ENCODE measurements at regions not wholly inside any gene's neighbourhood (a gene's known extent, or its start where the extent isn't known, plus 50 kb on each side); places are given as distances from the start of the nearest gene placed in this dataset.

DNA sequence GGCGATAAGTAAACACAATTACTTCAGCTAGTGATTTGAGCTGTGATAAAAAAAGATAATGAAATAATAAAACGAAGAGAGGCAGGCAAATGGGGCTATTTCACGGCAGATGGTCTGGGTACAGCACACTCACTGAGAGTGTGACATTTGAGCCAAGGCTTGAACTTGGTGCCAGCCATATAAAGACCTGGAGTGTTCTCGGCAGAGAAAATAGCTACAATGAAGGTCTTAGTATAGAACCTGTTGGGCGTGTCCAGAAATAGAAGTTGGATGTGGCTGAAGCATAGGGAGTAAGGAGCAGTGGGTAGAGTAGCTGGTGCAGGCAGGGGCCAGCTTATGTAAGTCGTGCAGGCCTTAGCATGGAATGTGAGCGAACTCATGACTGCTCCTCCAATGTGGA is 660.3 kb upstream of the WWC1 start:
- H3K27ac Mint-ChIP-seq, result no peak overlapping the region
- no peaks in the 10 kb centered on the region for H3K36me3 Mint-ChIP-seq
- no peak overlapping the region for H3K4me3 Mint-ChIP-seq

GRCh38 chr5:167633114-167633513 is 658.3 kb upstream of the WWC1 start:
- H3K27me3 Mint-ChIP-seq, result no peaks in the 10 kb centered on the region
- no peak overlapping the region for H3K27ac Mint-ChIP-seq
- H3K36me3 Mint-ChIP-seq, result no peaks in the 10 kb centered on the region
- peaks cover 12% of the 10 kb centered on the region for H3K9me3 Mint-ChIP-seq
- H3K4me3 Mint-ChIP-seq, result no peak overlapping the region
- H3K4me1 Mint-ChIP-seq, result no peaks in the 10 kb centered on the region

More for the DNA sequence above, 660.3 kb upstream of the WWC1 start:
- Mint-ChIP-seq H3K27me3 (no peaks in the 10 kb centered on the region), H3K4me1 (no peaks in the 10 kb centered on the region), H3K9me3 (peaks cover 14% of the 10 kb centered on the region)

DNA sequence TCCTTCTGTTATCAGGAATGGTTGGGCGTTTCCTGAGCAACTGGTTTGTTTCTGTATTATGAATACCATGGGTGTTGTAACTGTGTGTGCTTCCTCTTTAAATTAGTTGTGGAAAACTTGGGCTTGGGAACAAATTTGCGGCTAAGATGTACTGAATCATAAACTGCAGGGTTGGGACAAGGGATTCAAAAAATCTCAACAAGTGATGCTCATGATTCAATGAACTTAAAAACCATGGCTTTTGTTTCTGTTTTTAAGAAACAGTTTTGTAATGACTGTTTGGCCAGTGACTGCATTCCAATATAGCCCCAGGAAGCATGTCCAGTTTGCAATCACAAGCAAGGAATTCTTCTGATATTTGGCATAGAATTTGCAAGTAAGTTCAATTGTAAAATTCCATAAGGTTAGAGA is 657.5 kb upstream of the WWC1 start:
- Mint-ChIP-seq H3K27ac (no peak overlapping the region), H3K36me3 (no peaks in the 10 kb centered on the region), H3K4me3 (no peak overlapping the region), H3K4me1 (no peaks in the 10 kb centered on the region), H3K9me3 (peaks cover 7% of the 10 kb centered on the region), H3K27me3 (no peaks in the 10 kb centered on the region)

GRCh38 chr5:167634432-167634831 is 657.0 kb upstream of the WWC1 start:
- Mint-ChIP-seq H3K4me1 (no peaks in the 10 kb centered on the region), H3K27me3 (no peaks in the 10 kb centered on the region), H3K36me3 (no peaks in the 10 kb centered on the region), H3K27ac (no peak overlapping the region), H3K9me3 (peaks cover 7% of the 10 kb centered on the region), H3K4me3 (no peak overlapping the region)

GRCh38 chr5:167638816-167639215 is 652.6 kb upstream of the WWC1 start:
- H3K36me3 Mint-ChIP-seq, result no peaks in the 10 kb centered on the region
- H3K4me1 Mint-ChIP-seq, result no peaks in the 10 kb centered on the region
- H3K9me3 Mint-ChIP-seq, result no peaks in the 10 kb centered on the region
- no peak overlapping the region for H3K4me3 Mint-ChIP-seq
- H3K27me3 Mint-ChIP-seq, result no peaks in the 10 kb centered on the region
- no peak overlapping the region for H3K27ac Mint-ChIP-seq

- H3K4me1 Mint-ChIP-seq, result no peaks in the 10 kb centered on the region
- no peaks in the 10 kb centered on the region for H3K9me3 Mint-ChIP-seq
- no peak overlapping the region for H3K4me3 Mint-ChIP-seq
- H3K27me3 Mint-ChIP-seq, result no peaks in the 10 kb centered on the region
- H3K36me3 Mint-ChIP-seq, result no peaks in the 10 kb centered on the region
- no peak overlapping the region for H3K27ac Mint-ChIP-seq
These were observed 652.2 kb upstream of the WWC1 start for GRCh38 chr5:167639273-167639672.

DNA sequence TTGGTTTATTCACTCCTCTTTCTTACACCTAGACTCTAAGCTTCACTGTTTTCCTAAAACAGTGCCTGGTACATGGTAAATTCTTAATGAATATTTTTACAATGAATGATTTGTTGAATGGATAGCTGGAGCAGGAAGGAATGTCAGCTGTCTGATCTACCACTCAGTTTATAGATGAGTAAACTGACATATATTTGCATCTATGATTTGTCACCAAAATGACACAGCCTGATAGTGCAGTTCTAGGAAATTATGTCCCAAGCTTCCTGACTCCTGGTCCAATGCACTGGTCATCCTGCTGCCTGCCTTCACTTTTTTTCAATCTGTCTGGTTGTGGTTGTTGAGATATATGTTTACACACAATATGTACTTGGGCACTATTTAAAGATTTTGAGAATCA is 651.7 kb upstream of the WWC1 start:
- H3K4me3 Mint-ChIP-seq, result no peak overlapping the region
- H3K9me3 Mint-ChIP-seq, result no peaks in the 10 kb centered on the region
- no peaks in the 10 kb centered on the region for H3K27me3 Mint-ChIP-seq
- H3K27ac Mint-ChIP-seq, result no peak overlapping the region
- no peaks in the 10 kb centered on the region for H3K36me3 Mint-ChIP-seq
- no peaks in the 10 kb centered on the region for H3K4me1 Mint-ChIP-seq

- Mint-ChIP-seq H3K36me3 (no peaks in the 10 kb centered on the region), H3K4me1 (no peaks in the 10 kb centered on the region), H3K9me3 (no peaks in the 10 kb centered on the region), H3K27me3 (no peaks in the 10 kb centered on the region), H3K4me3 (no peak overlapping the region), H3K27ac (no peak overlapping the region)
These were observed 649.3 kb upstream of the WWC1 start for GRCh38 chr5:167642181-167642580.

DNA sequence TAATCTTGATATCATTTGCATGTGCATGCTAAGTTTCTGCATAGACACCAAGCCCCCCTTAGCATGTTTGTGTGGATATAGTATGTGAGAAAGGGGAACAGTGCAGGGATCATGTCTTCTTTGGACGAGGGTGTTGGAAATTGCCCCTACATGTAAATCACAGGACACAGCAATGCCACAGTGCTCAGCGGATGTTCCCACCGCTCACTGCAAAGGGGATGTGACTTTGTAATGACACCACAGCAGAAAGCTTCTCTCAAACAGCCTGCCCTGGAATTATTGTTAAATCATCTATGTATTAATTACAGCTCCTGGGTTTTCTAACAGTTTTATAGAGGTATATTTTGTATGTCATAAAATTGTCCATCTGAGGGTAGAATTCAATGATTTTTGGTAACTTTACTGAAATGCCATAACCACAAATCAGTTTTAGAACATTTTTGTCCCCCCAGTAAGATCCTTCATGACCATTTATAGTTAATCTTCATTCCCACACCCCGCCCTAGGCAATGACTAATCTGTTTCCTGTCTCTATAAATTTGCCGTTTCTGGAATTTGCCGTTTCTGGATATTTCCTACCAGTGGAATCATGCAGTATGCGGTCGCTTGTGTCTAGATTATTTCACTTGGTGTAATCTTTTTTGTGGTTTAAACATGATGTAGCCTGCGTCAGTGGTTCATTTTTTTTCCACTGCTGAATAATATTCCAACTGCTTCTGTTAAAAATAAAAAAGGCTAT is 648.5 kb upstream of the WWC1 start:
- Mint-ChIP-seq H3K27me3 (no peaks in the 10 kb centered on the region), H3K4me3 (no peak overlapping the region), H3K36me3 (no peaks in the 10 kb centered on the region), H3K27ac (no peak overlapping the region), H3K4me1 (no peaks in the 10 kb centered on the region), H3K9me3 (no peaks in the 10 kb centered on the region)

DNA sequence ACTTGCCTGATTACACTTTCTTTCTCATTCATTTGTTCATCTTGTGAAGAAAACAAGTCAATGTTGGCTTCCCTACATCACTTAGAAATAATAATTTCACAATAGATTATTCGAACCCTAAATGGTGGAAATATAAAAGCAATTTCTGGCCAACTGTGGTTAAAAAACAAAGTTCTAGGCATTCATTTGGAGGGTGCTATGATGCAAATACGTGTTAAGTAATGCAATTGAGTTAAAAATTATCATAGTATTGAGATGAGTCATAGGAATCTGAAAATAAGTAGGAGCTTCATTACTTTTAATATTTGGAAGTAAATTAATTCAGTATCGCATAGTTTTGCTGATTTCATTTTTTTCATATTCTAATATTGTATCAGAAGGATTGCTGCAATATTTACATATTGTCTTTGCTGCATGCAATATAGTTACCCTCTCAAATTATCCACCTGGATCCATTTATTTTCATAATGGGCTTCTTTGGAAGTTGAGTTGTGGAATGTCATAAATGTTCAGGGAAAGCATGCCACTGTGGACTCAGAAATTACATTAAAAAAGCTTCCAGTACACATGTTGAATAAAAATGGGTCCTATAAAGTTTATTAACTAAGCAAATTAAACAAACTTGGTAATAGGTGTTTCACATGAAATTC is 647.7 kb upstream of the WWC1 start:
- H3K27ac Mint-ChIP-seq, result no peak overlapping the region
- no peaks in the 10 kb centered on the region for H3K27me3 Mint-ChIP-seq
- H3K4me3 Mint-ChIP-seq, result no peak overlapping the region
- no peaks in the 10 kb centered on the region for H3K36me3 Mint-ChIP-seq
- no peaks in the 10 kb centered on the region for H3K4me1 Mint-ChIP-seq
- no peaks in the 10 kb centered on the region for H3K9me3 Mint-ChIP-seq

- H3K36me3 Mint-ChIP-seq, result no peaks in the 10 kb centered on the region
- H3K27me3 Mint-ChIP-seq, result no peaks in the 10 kb centered on the region
- H3K9me3 Mint-ChIP-seq, result no peaks in the 10 kb centered on the region
- no peaks in the 10 kb centered on the region for H3K4me1 Mint-ChIP-seq
- no peak overlapping the region for H3K27ac Mint-ChIP-seq
- H3K4me3 Mint-ChIP-seq, result no peak overlapping the region
These were observed 646.8 kb upstream of the WWC1 start for GRCh38 chr5:167644619-167645018.

DNA sequence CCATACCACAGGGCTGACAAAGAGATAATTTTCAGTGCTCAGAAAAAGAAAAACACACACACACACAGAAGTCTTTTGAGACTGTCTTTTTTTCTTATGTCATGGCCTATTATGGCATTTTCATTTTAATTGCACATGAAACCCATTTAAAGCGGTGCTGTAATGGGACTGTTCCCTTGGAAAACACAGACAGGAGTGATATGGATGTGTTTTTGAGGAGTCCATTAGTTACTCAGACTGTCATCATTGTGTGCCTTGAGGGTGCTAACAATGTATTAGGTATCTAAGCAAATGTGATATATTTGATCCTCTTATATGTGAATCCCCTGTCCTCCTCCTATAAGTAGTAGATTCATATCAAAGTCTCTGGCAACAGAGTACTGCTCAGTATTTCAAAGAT is 642.0 kb upstream of the WWC1 start:
- no peaks in the 10 kb centered on the region for H3K4me1 Mint-ChIP-seq
- peaks cover 5% of the 10 kb centered on the region for H3K9me3 Mint-ChIP-seq
- H3K36me3 Mint-ChIP-seq, result no peaks in the 10 kb centered on the region
- H3K27me3 Mint-ChIP-seq, result no peaks in the 10 kb centered on the region
- no peak overlapping the region for H3K4me3 Mint-ChIP-seq
- H3K27ac Mint-ChIP-seq, result no peak overlapping the region

DNA sequence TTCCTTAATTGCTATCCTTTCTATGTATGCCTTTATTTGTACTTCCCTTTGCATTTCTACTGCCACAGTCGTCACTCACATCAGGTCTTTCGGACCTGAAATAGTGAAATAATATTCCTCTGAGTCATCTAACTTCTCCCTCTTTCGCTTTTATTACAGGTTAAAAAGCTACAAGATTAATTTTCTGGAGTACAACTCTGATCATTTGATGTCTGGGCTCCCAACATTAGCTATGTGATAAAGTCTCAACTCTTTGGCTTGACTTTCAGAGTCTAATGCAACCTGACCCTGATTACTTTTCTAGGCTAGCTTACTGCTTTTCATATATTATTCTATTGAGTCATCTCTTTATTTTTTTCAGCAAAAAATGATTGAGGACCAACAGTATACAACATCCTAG is 638.8 kb upstream of the WWC1 start:
- H3K4me3 Mint-ChIP-seq, result no peak overlapping the region
- no peaks in the 10 kb centered on the region for H3K36me3 Mint-ChIP-seq
- no peaks in the 10 kb centered on the region for H3K27me3 Mint-ChIP-seq
- no peaks in the 10 kb centered on the region for H3K4me1 Mint-ChIP-seq
- no peak overlapping the region for H3K27ac Mint-ChIP-seq
- peaks cover 5% of the 10 kb centered on the region for H3K9me3 Mint-ChIP-seq

GRCh38 chr5:167653645-167654106 is 637.8 kb upstream of the WWC1 start:
- no peaks in the 10 kb centered on the region for H3K4me1 Mint-ChIP-seq
- H3K27ac Mint-ChIP-seq, result no peak overlapping the region
- H3K9me3 Mint-ChIP-seq, result peaks cover 5% of the 10 kb centered on the region
- H3K27me3 Mint-ChIP-seq, result no peaks in the 10 kb centered on the region
- no peak overlapping the region for H3K4me3 Mint-ChIP-seq
- no peaks in the 10 kb centered on the region for H3K36me3 Mint-ChIP-seq

DNA sequence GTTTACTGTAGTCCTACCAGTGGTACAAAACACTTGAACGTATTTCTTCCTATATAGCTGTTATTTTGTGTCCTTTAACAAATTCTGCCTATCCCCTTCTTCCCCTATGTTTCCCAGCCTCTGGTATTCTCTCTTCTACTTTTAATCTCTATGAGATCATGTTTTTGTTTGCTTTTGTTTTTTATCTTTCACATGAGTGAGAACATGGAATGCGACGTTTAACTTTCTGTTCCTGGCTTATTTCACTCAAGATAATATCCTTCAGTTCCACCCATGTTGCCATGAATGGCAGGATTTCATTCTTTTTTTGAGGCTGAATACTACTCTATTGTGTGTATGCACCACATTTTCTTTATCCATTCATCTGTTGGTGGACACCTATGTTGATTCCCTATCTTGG is 634.4 kb upstream of the WWC1 start:
- no peak overlapping the region for H3K27ac Mint-ChIP-seq
- H3K27me3 Mint-ChIP-seq, result no peaks in the 10 kb centered on the region
- H3K4me3 Mint-ChIP-seq, result no peak overlapping the region
- no peaks in the 10 kb centered on the region for H3K4me1 Mint-ChIP-seq
- H3K36me3 Mint-ChIP-seq, result no peaks in the 10 kb centered on the region
- H3K9me3 Mint-ChIP-seq, result peaks cover 5% of the 10 kb centered on the region

DNA sequence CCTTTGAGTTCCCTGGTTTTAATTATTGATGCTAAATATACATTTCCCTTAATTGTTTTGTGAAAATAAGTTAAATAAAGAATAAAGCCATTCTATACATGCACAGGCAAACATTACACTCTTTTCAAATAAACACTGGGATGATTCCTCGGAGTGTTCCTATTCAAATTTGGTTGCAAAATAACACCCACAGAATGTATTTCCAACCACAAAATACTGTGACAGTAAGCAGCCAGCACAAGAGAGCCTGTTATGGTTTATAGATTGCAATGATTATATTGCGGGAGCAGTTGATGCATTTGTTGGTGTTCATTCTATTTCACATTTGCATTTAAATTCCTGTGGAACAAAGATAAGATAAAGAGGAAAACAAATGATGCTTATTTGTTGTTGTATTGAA is 632.6 kb upstream of the WWC1 start:
- H3K9me3 Mint-ChIP-seq, result no peaks in the 10 kb centered on the region
- no peaks in the 10 kb centered on the region for H3K36me3 Mint-ChIP-seq
- no peaks in the 10 kb centered on the region for H3K27me3 Mint-ChIP-seq
- H3K4me3 Mint-ChIP-seq, result no peak overlapping the region
- H3K27ac Mint-ChIP-seq, result no peak overlapping the region
- H3K4me1 Mint-ChIP-seq, result no peaks in the 10 kb centered on the region

- Mint-ChIP-seq H3K9me3 (no peaks in the 10 kb centered on the region), H3K36me3 (no peaks in the 10 kb centered on the region), H3K27me3 (no peaks in the 10 kb centered on the region), H3K4me1 (no peaks in the 10 kb centered on the region), H3K27ac (no peak overlapping the region), H3K4me3 (no peak overlapping the region)
These were observed 629.8 kb upstream of the WWC1 start for GRCh38 chr5:167661605-167662004.
